ENCODE measurements at regions not wholly inside any gene's neighbourhood (a gene's known extent, or its start where the extent isn't known, plus 50 kb on each side); places are given as distances from the start of the nearest gene placed in this dataset.

DNA sequence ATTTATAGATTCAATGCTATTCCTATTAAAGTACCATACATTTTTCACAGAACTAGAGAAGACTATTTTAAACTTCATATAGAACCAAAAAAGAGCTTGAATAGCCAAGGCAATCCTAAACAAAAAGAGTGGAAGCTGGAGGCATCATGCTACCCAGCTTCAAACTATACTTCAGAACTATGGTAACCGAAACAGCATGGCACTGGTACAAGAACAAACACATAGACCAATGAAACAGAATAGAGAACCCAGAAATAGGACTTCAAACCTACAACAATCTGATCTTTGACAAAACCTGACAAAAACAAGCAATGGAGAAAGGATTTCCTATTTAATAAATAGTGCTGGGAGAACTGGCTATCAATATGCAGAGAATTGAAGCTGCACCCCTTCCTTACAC, 134.2 kb upstream of the PAQR3 start:
- Histone ChIP-seq H3K4me3 (IDR thresholded peaks at IDR 0.05; ENCODE audit: insufficient read depth, low read depth, low read length) (no peak overlapping the region), H3K36me3 (ENCODE audit: insufficient read depth) (no peaks in the 10 kb centered on the region), H3K27ac (no peak overlapping the region), H3K79me2 (ENCODE audit: insufficient read depth, low read depth) (no peaks in the 10 kb centered on the region), H3K9ac (no peak overlapping the region), H3K4me1 (ENCODE audit: low read depth, poor library complexity, severe bottlenecking) (peaks cover 14% of the 10 kb centered on the region), H3K4me2 (no peak overlapping the region), H4K20me1 (ENCODE audit: insufficient read depth) (no peaks in the 10 kb centered on the region), H3K27me3 (ENCODE audit: insufficient read depth, low read depth) (no peaks in the 10 kb centered on the region), H2AFZ (ENCODE audit: low read depth) (no peak overlapping the region)
- no peak for TF ChIP-seq CTCF (conservative IDR thresholded peaks at IDR 0.05; ENCODE audit: low read depth, low read length)

- peak overlapping the region; percentile 54 for H3K27ac ChIP-seq
- H2AFZ ChIP-seq (ENCODE audit: low read depth), result peak overlapping the region; percentile 44; the same call in 1 of the 2 replicates
- no peaks in the 10 kb centered on the region for H3K27me3 ChIP-seq (ENCODE audit: insufficient read depth, low read depth)
- H4K20me1 ChIP-seq (ENCODE audit: insufficient read depth), result no peaks in the 10 kb centered on the region
- TF ChIP-seq CTCF (conservative IDR thresholded peaks at IDR 0.05; ENCODE audit: low read depth, low read length), result no peak
- peak overlapping the region; percentile 58 for H3K4me2 ChIP-seq
- no peaks in the 10 kb centered on the region for H3K79me2 ChIP-seq (ENCODE audit: insufficient read depth, low read depth)
- H3K4me3 ChIP-seq (IDR thresholded peaks at IDR 0.05; ENCODE audit: insufficient read depth, low read depth, low read length), result peak overlapping the region; percentile 22
- peak overlapping the region; percentile 10; the same call in 1 of the 2 replicates for H3K9ac ChIP-seq
- peaks cover 36% of the 10 kb centered on the region for H3K4me1 ChIP-seq (ENCODE audit: low read depth, poor library complexity, severe bottlenecking)
- no peaks in the 10 kb centered on the region for H3K36me3 ChIP-seq (ENCODE audit: insufficient read depth)
Observed at GRCh38 chr4:79065262-79065661, 126.0 kb upstream of the PAQR3 start.

DNA sequence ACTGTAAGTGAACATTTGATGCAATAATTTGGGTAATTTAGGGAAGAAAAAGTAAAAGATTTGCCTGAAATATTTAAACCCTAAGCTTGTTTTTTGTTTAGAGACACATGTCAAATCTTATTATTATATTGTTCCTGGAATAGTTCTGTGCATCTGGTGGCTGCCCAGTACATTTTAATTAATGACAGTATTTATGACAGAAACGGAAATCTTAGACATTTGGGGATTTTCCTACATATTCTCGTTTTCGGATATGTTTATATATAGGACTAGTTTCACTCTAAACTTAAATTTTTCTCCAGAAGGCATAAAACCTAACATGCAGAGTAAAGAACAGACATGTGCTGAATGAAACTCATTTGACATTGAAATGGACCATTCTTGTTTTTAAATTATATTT, 125.6 kb upstream of the PAQR3 start:
- no peak for TF ChIP-seq CTCF (conservative IDR thresholded peaks at IDR 0.05; ENCODE audit: low read depth, low read length)
- Histone ChIP-seq H3K9ac (peak overlapping the region; percentile 10; the same call in 1 of the 2 replicates), H3K4me3 (IDR thresholded peaks at IDR 0.05; ENCODE audit: insufficient read depth, low read depth, low read length) (peak overlapping the region; percentile 22), H3K4me1 (ENCODE audit: low read depth, poor library complexity, severe bottlenecking) (peaks cover 36% of the 10 kb centered on the region), H4K20me1 (ENCODE audit: insufficient read depth) (no peaks in the 10 kb centered on the region), H2AFZ (ENCODE audit: low read depth) (peak overlapping the region; percentile 44; the same call in 1 of the 2 replicates), H3K27ac (peak overlapping the region; percentile 54), H3K36me3 (ENCODE audit: insufficient read depth) (no peaks in the 10 kb centered on the region), H3K4me2 (peak overlapping the region; percentile 58), H3K79me2 (ENCODE audit: insufficient read depth, low read depth) (no peaks in the 10 kb centered on the region), H3K27me3 (ENCODE audit: insufficient read depth, low read depth) (no peaks in the 10 kb centered on the region)

DNA sequence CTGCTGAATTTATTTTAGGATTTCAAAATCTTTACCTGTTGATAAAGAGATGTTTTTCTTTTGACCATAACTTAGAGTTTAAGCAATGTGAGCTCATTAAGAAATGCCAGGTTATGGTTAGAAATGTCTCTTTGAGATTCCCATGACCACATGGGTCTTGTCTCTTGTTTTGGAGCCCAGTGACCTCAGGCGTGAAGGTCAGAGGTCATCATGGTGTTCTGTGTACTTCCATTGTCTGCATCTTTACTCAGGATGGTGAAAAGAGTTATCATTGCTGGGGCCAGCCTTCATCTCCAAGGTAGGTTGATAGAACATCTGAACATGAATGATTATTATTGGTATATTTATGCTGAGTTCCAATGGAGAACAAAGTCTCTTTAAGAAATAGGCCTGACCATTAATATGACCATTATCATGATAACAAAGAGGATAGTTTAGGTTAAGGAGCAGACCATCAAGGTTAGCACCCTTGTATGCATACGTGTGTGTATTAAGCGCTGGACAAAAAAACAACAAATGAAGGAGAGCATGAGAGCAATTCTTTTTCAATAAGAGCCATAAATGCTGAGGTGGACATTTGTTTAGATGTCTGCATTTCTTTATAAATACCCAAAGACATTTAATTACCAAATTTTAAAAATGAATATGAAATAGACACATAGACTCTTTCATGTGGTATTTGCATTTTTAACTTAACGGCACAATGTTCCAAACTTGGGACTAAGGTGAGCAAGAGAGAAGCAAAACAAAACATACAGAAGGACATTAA, 120.6 kb upstream of the PAQR3 start:
- Histone ChIP-seq H3K27me3 (ENCODE audit: insufficient read depth, low read depth) (no peaks in the 10 kb centered on the region), H2AFZ (ENCODE audit: low read depth) (no peak overlapping the region), H3K4me2 (no peak overlapping the region), H3K4me3 (IDR thresholded peaks at IDR 0.05; ENCODE audit: insufficient read depth, low read depth, low read length) (no peak overlapping the region), H4K20me1 (ENCODE audit: insufficient read depth) (no peaks in the 10 kb centered on the region), H3K36me3 (ENCODE audit: insufficient read depth) (no peaks in the 10 kb centered on the region), H3K27ac (no peak overlapping the region), H3K9ac (no peak overlapping the region), H3K79me2 (ENCODE audit: insufficient read depth, low read depth) (no peaks in the 10 kb centered on the region), H3K4me1 (ENCODE audit: low read depth, poor library complexity, severe bottlenecking) (peaks cover 17% of the 10 kb centered on the region)
- TF ChIP-seq CTCF (conservative IDR thresholded peaks at IDR 0.05; ENCODE audit: low read depth, low read length), result no peak
